COLO829 (cell line): ENCODE measurements at regions not wholly inside any gene's neighbourhood (a gene's known extent, or its start where the extent isn't known, plus 50 kb on each side); places are given as distances from the start of the nearest gene placed in this dataset.

Experiments
- DNase-seq: peaks from one replicate; pipeline ENCODE4 v3.0.0; 2012; ENCODE audit warnings: low spot score

- no peak for DNase-seq
Observed at GRCh38 chr5:4124221-4124970, 528.8 kb downstream of the IRX1 start.

GRCh38 chr5:4128994-4129393 is 533.4 kb downstream of the IRX1 start:
- no peak for DNase-seq

GRCh38 chr5:4129523-4129922 is 533.9 kb downstream of the IRX1 start:
- DNase-seq: no peak

GRCh38 chr5:4130819-4131218 is 535.2 kb downstream of the IRX1 start:
- DNase-seq: no peak

- DNase-seq: no peak
Observed at GRCh38 chr5:4137781-4138180, 542.1 kb downstream of the IRX1 start.

GRCh38 chr5:4142842-4143241 is 547.2 kb downstream of the IRX1 start:
- no peak for DNase-seq

- DNase-seq: no peak
Observed at GRCh38 chr5:4144411-4145007, 548.9 kb downstream of the IRX1 start.

GRCh38 chr5:4145511-4145910 is 549.9 kb downstream of the IRX1 start:
- no peak for DNase-seq

GRCh38 chr5:4148009-4148408 is 552.4 kb downstream of the IRX1 start:
- DNase-seq: no peak

GRCh38 chr5:4150067-4150466 is 554.4 kb downstream of the IRX1 start:
- DNase-seq: no peak

GRCh38 chr5:4156153-4156552 is 560.5 kb downstream of the IRX1 start:
- DNase-seq: no peak

GRCh38 chr5:4156889-4157288 is 561.3 kb downstream of the IRX1 start:
- DNase-seq: no peak

GRCh38 chr5:4158750-4159447 is 563.3 kb downstream of the IRX1 start:
- no peak for DNase-seq

- no peak for DNase-seq
Observed at GRCh38 chr5:4159681-4160080, 564.0 kb downstream of the IRX1 start.

- DNase-seq: no peak
Observed at GRCh38 chr5:4164167-4164566, 568.5 kb downstream of the IRX1 start.

- DNase-seq: no peak
Observed at GRCh38 chr5:4180703-4181102, 585.1 kb downstream of the IRX1 start.

GRCh38 chr5:4182144-4182543 is 586.5 kb downstream of the IRX1 start:
- no peak for DNase-seq

GRCh38 chr5:4185127-4185526 is 589.5 kb downstream of the IRX1 start:
- no peak for DNase-seq

GRCh38 chr5:4188704-4189103 is 593.1 kb downstream of the IRX1 start:
- no peak for DNase-seq

- DNase-seq: no peak
Observed at GRCh38 chr5:4189317-4189716, 593.7 kb downstream of the IRX1 start.

- no peak for DNase-seq
Observed at GRCh38 chr5:4191041-4191440, 595.4 kb downstream of the IRX1 start.

GRCh38 chr5:4191703-4192102 is 596.1 kb downstream of the IRX1 start:
- DNase-seq: no peak

- no peak for DNase-seq
Observed at GRCh38 chr5:4192111-4192510, 596.5 kb downstream of the IRX1 start.
